Tibial artery (tissue), 4 donors: ENCODE measurements at regions not wholly inside any gene's neighbourhood (a gene's known extent, or its start where the extent isn't known, plus 50 kb on each side); places are given as distances from the start of the nearest gene placed in this dataset.

ENCODE experiments used
- DNase-seq, 2 donors: peaks; one replicate each; pipeline ENCODE4 v3.0.0-alpha.2; 2019
- H3K27ac ChIP-seq, 2 donors: fragments of 200-600 bp; sonication (generic) in 1 of 2; 1 replicate in 1 of 2; 2 replicates in 1 of 2; pipeline ENCODE4 v1.5.1; 2018 to 2019; ENCODE audit warnings: mild to moderate bottlenecking in 1 of 2
- H3K27me3 ChIP-seq, 2 donors: fragments of 200-600 bp; sonication (generic) in 1 of 2; one replicate each; pipeline versions ENCODE4 v1.5.1 to v1.6.0; 2016 to 2019
- H3K36me3 ChIP-seq, 3 donors: fragments of 200-600 bp; sonication (generic) in 2 of 3; one replicate each; pipeline ENCODE4 v1.5.1; 2016 to 2019; ENCODE audit warnings: mild to moderate bottlenecking in 2 of 3
- H3K4me1 ChIP-seq, 4 donors: fragments of 200-600 bp; sonication (generic) in 2 of 4; 1 replicate in 3 of 4; 2 replicates in 1 of 4; pipeline ENCODE4 v1.5.1; 2016 to 2019
- H3K4me3 ChIP-seq, 2 donors: fragments of 200-600 bp; sonication (generic) in 1 of 2; 1 replicate in 1 of 2; 2 replicates in 1 of 2; pipeline ENCODE4 v1.5.1; 2018 to 2019; ENCODE audit warnings: mild to moderate bottlenecking in 2 of 2
- H3K9me3 ChIP-seq, 3 donors: fragments of 200-600 bp; sonication (generic) in 1 of 3; one replicate each; pipeline ENCODE4 v1.5.1; 2016 to 2019
- intact Hi-C: fragments of 100-400 bp; cut with DNase I; formaldehyde crosslinking; loops from one replicate; pipeline ENCODE4 v1.15.0; 2023; ENCODE audit warnings: low total_unique reads
- TF ChIP-seq, protein P1 (sequence below), 2 experiments: fragments of 200-600 bp in 1 of 2; fragments of 450-650 bp in 1 of 2; IDR thresholded peaks; one replicate each; pipeline ENCODE4 v1.5.1; 2017 to 2019; ENCODE audit warnings: antibody characterized with exemption in 2 of 2, mild to moderate bottlenecking in 1 of 2, moderate library complexity in 1 of 2

- Histone ChIP-seq H3K4me1 (no peaks in the 10 kb centered on the region), H3K36me3 (no peaks in the 10 kb centered on the region), H3K27me3 (no peaks in the 10 kb centered on the region), H3K4me3 (no peak overlapping the region), H3K9me3 (no peaks in the 10 kb centered on the region), H3K27ac (no peak overlapping the region)
- TF ChIP-seq, protein P1, sequence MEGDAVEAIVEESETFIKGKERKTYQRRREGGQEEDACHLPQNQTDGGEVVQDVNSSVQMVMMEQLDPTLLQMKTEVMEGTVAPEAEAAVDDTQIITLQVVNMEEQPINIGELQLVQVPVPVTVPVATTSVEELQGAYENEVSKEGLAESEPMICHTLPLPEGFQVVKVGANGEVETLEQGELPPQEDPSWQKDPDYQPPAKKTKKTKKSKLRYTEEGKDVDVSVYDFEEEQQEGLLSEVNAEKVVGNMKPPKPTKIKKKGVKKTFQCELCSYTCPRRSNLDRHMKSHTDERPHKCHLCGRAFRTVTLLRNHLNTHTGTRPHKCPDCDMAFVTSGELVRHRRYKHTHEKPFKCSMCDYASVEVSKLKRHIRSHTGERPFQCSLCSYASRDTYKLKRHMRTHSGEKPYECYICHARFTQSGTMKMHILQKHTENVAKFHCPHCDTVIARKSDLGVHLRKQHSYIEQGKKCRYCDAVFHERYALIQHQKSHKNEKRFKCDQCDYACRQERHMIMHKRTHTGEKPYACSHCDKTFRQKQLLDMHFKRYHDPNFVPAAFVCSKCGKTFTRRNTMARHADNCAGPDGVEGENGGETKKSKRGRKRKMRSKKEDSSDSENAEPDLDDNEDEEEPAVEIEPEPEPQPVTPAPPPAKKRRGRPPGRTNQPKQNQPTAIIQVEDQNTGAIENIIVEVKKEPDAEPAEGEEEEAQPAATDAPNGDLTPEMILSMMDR (IDR thresholded peaks at IDR 0.05) = peak in 1 of 2 experiments; percentile 7
- intact Hi-C loops = no loop called here
- DNase-seq = no peak
Measured at GRCh38 chr20:22974354-22974753, 60.8 kb upstream of the SSTR4 start.

- DNase-seq = no peak
- H3K36me3 ChIP-seq = no peaks in the 10 kb centered on the region
- H3K27ac ChIP-seq = no peak overlapping the region
- intact Hi-C loops = no loop called here
- no peak overlapping the region for H3K4me3 ChIP-seq
- H3K4me1 ChIP-seq = no peaks in the 10 kb centered on the region
- no peaks in the 10 kb centered on the region for H3K9me3 ChIP-seq
- TF ChIP-seq, protein P1 (IDR thresholded peaks at IDR 0.05) = no peak
- H3K27me3 ChIP-seq = no peaks in the 10 kb centered on the region
Measured at GRCh38 chr20:22977047-22977785, 57.9 kb upstream of the SSTR4 start.

DNA sequence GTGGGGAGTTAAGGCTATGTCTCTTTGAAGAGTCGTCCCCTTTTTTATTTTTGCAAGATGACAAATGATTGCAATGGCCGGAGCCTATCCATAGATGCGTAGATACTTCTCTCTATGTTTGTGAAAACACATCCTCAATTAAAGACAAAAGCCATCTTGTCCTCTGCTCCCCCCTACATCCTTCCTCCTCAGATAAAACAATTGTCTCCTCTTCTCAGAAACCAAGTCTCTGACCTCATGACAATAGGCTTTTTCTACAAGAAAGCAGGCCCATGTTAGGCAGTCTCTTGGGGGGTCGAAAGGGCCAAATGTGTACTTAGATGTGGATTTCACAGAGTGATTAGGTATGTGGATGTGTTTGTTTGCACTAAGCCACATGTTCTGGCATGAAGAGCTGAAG, 51.1 kb upstream of the SSTR4 start:
- no peak overlapping the region for H3K27ac ChIP-seq
- TF ChIP-seq, protein P1 (IDR thresholded peaks at IDR 0.05) = no peak

DNA sequence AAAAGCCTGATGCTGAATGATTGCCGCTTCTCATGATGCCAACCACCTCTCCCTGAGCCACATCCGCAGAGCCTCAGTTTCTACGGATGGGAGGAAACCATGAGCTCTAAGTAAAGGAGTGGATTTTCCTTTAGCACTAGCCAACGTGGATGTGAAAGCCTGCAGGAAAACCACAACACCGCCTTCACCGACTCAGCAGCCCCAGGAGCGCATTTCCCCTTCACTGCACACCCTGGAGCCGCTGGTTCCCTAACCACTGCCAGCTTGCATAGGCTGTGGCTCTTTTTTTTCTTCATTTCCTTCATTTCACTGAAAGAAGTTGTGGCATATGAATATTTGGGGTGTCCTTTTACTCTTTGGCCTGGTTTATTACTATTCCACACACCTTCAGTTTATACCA, 50.5 kb upstream of the SSTR4 start:
- H3K36me3 ChIP-seq = no peaks in the 10 kb centered on the region
- H3K4me1 ChIP-seq = no peaks in the 10 kb centered on the region
- DNase-seq = peak in 1 of 2 donors; percentile 35
- intact Hi-C loops = no loop called here
- no peak overlapping the region for H3K27ac ChIP-seq
- H3K27me3 ChIP-seq = no peaks in the 10 kb centered on the region
- TF ChIP-seq, protein P1 (IDR thresholded peaks at IDR 0.05) = no peak
- no peak overlapping the region for H3K4me3 ChIP-seq
- no peaks in the 10 kb centered on the region for H3K9me3 ChIP-seq

More for the DNA sequence above, 51.1 kb upstream of the SSTR4 start:
- Histone ChIP-seq H3K4me3 (no peak overlapping the region), H3K36me3 (no peaks in the 10 kb centered on the region), H3K27me3 (no peaks in the 10 kb centered on the region), H3K9me3 (no peaks in the 10 kb centered on the region), H3K4me1 (no peaks in the 10 kb centered on the region)
- intact Hi-C loops = no loop called here
- DNase-seq = no peak

- no peak overlapping the region for H3K4me3 ChIP-seq
- intact Hi-C loops = no loop called here
- no peaks in the 10 kb centered on the region for H3K36me3 ChIP-seq
Measured at GRCh38 chr20:22985239-22985778, 49.8 kb upstream of the SSTR4 start.

More at GRCh38 chr20:22985239-22985778, 49.8 kb upstream of the SSTR4 start:
- H3K9me3 ChIP-seq = no peaks in the 10 kb centered on the region
- no peaks in the 10 kb centered on the region for H3K4me1 ChIP-seq
- no peak for DNase-seq
- TF ChIP-seq, protein P1 (IDR thresholded peaks at IDR 0.05) = no peak
- H3K27me3 ChIP-seq = no peaks in the 10 kb centered on the region
- H3K27ac ChIP-seq = no peak overlapping the region
